SK-N-MC (cell line): ENCODE measurements at regions not wholly inside any gene's neighbourhood (a gene's known extent, or its start where the extent isn't known, plus 50 kb on each side); places are given as distances from the start of the nearest gene placed in this dataset.

Experiments used
- EZH2 ChIP-seq: fragments of 200-600 bp; sonication (generic); IDR thresholded peaks from one replicate; pipeline ENCODE4 v1.6.1; 2017; ENCODE audit warnings: antibody characterized with exemption
- POLR2AphosphoS5 ChIP-seq: IDR thresholded peaks from 2 replicates; pipeline ENCODE4 v1.6.1; 2012; ENCODE audit warnings: mild to moderate bottlenecking, low read depth, low read length, borderline replicate concordance

DNA sequence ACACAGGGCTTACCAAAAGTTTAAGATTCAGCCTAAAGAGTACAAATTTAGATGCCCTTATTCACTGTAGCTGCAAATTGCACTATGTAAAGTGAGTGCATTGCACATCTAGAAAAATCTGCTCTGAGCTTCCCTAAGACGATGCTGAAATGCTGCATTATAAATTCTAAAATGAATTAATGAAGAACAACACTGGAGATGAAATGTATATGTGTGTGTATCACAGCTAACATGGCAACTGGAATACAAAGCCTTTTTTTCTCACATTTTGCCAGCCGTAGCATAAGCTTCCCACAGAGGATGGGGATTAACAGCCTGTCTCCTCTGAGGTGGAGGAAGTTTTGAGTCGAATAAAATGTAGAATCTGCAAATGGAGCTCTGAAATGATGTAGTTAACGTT is 338.3 kb upstream of the ZEB2 start:
- no peak for TF ChIP-seq POLR2AphosphoS5
- no peak for TF ChIP-seq EZH2
